IMR-90 (cell line): ENCODE measurements at regions not wholly inside any gene's neighbourhood (a gene's known extent, or its start where the extent isn't known, plus 50 kb on each side); places are given as distances from the start of the nearest gene placed in this dataset.

Experiments used
- ATAC-seq: fragments of 200-7000 bp; cut with Tn5 transposase; 2 replicates; pipeline ENCODE4 v1.9.1; 2020; ENCODE audit warnings: low read depth, mild to moderate bottlenecking, moderate library complexity
- BruUV-seq: library from RNA; stranded (reverse); fragments of 400-500 nt; replicated peaks from 2 replicates; lab custom pipeline; 2021; lab: Mats Ljungman, UMichigan
- CTCF ChIA-PET: fragments of 300-600 bp; formaldehyde crosslinking; extraction: SDS; loops from one replicate; lab custom pipeline; 2021; ENCODE audit warnings: antibody characterized with exemption; lab: Yijun Ruan, JAX
- POLR2A ChIA-PET: fragments of 300-600 bp; sonication (Branson Sonifier 250); formaldehyde crosslinking; loops from one replicate; lab custom pipeline; 2022; ENCODE audit warnings: antibody characterized with exemption; ENCODE audit not compliant: unreplicated experiment; lab: Charles Lee
- DNase-seq: peaks from one replicate; pipeline ENCODE4 v3.0.0; 2013
- H2AFZ ChIP-seq: replicated peaks from 2 replicates; pipeline ENCODE3; 2013; ENCODE audit warnings: low read length, mild to moderate bottlenecking; ENCODE audit not compliant: poor library complexity
- H2AK5ac ChIP-seq: 2 replicates; pipeline ENCODE4 v1.6.1; 2013; ENCODE audit warnings: low read depth, low read length, inconsistent platforms
- H2AK9ac ChIP-seq: replicated peaks from 2 replicates; pipeline ENCODE3; 2013; ENCODE audit warnings: mild to moderate bottlenecking, low read depth, low read length, moderate library complexity; ENCODE audit not compliant: poor library complexity
- H2BK120ac ChIP-seq: 2 replicates; pipeline ENCODE4 v1.6.1; 2013; ENCODE audit warnings: low read depth, low read length, inconsistent platforms
- H2BK15ac ChIP-seq: 3 replicates; pipeline ENCODE4 v1.6.1; 2013; ENCODE audit warnings: low read depth, low read length, inconsistent platforms
- H2BK20ac ChIP-seq: 2 replicates; pipeline ENCODE4 v1.6.1; 2013; ENCODE audit warnings: low read depth, mild to moderate bottlenecking, inconsistent platforms, low read length, moderate library complexity
- H2BK5ac ChIP-seq: 2 replicates; pipeline ENCODE4 v1.6.1; 2013; ENCODE audit warnings: mild to moderate bottlenecking, low read depth, low read length, inconsistent platforms; ENCODE audit not compliant: poor library complexity, severe bottlenecking
- H3K14ac ChIP-seq: replicated peaks from 2 replicates; pipeline ENCODE4 v1.6.1; 2013; ENCODE audit warnings: low read depth, low read length, inconsistent platforms
- H3K18ac ChIP-seq: 2 replicates; pipeline ENCODE4 v1.6.1; 2013; ENCODE audit warnings: low read depth, low read length, control low read depth
- H3K23ac ChIP-seq: 2 replicates; pipeline ENCODE4 v1.6.1; 2013; ENCODE audit warnings: low read depth, low read length, inconsistent platforms
- H3K27ac ChIP-seq: 2 replicates; pipeline ENCODE4 v1.5.1; 2013; ENCODE audit warnings: mild to moderate bottlenecking, control low read depth, low read length; ENCODE audit not compliant: insufficient read depth
- H3K27me3 ChIP-seq: 2 replicates; pipeline ENCODE4 v1.6.1; 2013; ENCODE audit warnings: low read length; ENCODE audit not compliant: control insufficient read depth, insufficient read depth
- H3K36me3 ChIP-seq: 2 replicates; pipeline ENCODE4 v1.6.1; 2013; ENCODE audit warnings: low read length, mixed read lengths; ENCODE audit not compliant: control insufficient read depth, insufficient read depth
- H3K4ac ChIP-seq: 2 replicates; pipeline ENCODE4 v1.6.1; 2013; ENCODE audit warnings: low read depth, low read length, inconsistent platforms
- H3K4me1 ChIP-seq: 2 replicates; pipeline ENCODE4 v1.6.1; 2013; ENCODE audit warnings: low read length, mixed read lengths; ENCODE audit not compliant: control insufficient read depth, insufficient read depth
- H3K4me2 ChIP-seq: 2 replicates; pipeline ENCODE4 v1.6.1; 2013; ENCODE audit warnings: low read depth, mild to moderate bottlenecking, control low read depth, low read length, moderate library complexity
- H3K4me3 ChIP-seq: 2 replicates; pipeline ENCODE4 v1.5.1; 2013; ENCODE audit warnings: low read depth, mild to moderate bottlenecking, control low read depth, low read length, moderate library complexity; ENCODE audit not compliant: insufficient read depth
- H3K56ac ChIP-seq: 2 replicates; pipeline ENCODE4 v1.6.1; 2013; ENCODE audit warnings: low read length, inconsistent platforms; ENCODE audit not compliant: insufficient read depth; ENCODE audit errors: extremely low read depth
- H3K79me1 ChIP-seq, 2 experiments: 2 replicates each; pipeline ENCODE4 v1.6.1; 2013; ENCODE audit warnings: low read length in 2 of 2, inconsistent platforms in 1 of 2, low read depth in 1 of 2
- H3K9ac ChIP-seq: 2 replicates; pipeline ENCODE4 v1.6.1; 2013; ENCODE audit warnings: low read depth, low read length, control low read depth
- H3K9me1 ChIP-seq: 2 replicates; pipeline ENCODE4 v1.6.1; 2013; ENCODE audit warnings: low read length, inconsistent platforms; ENCODE audit not compliant: insufficient read depth
- H3K9me3 ChIP-seq: 2 replicates; pipeline ENCODE4 v1.6.1; 2013; ENCODE audit warnings: low read length; ENCODE audit not compliant: control insufficient read depth, insufficient read depth
- H4K20me1 ChIP-seq: 2 replicates; pipeline ENCODE4 v1.6.1; 2013; ENCODE audit warnings: low read length, inconsistent platforms; ENCODE audit not compliant: insufficient read depth
- H4K5ac ChIP-seq: 2 replicates; pipeline ENCODE4 v1.6.1; 2013; ENCODE audit warnings: mild to moderate bottlenecking, low read depth, low read length, control low read depth
- H4K8ac ChIP-seq, 2 experiments: 2 replicates each; pipeline ENCODE4 v1.6.1; 2013; ENCODE audit warnings: low read depth in 2 of 2, low read length in 2 of 2, control low read depth in 1 of 2, inconsistent platforms in 1 of 2
- H4K91ac ChIP-seq: 2 replicates; pipeline ENCODE4 v1.6.1; 2013; ENCODE audit warnings: low read depth, low read length, inconsistent platforms; ENCODE audit not compliant: insufficient read depth
- BHLHE40 ChIP-seq: fragments of 150-350 bp; IDR thresholded peaks from 2 replicates; pipeline ENCODE4 v1.6.1; 2016; ENCODE audit warnings: mild to moderate bottlenecking, low read depth, low read length
- CEBPB ChIP-seq: IDR thresholded peaks from 2 replicates; pipeline ENCODE4 v1.6.1; 2012; ENCODE audit warnings: low read depth, low read length, improper control_type of control experiment
- CHD1 ChIP-seq: IDR thresholded peaks from 2 replicates; pipeline ENCODE4 v1.6.1; 2012; ENCODE audit warnings: low read depth, low read length, improper control_type of control experiment
- CTCF ChIP-seq: conservative IDR thresholded peaks from 2 replicates; pipeline ENCODE4 v1.5.1; 2012; ENCODE audit warnings: mild to moderate bottlenecking, low read depth, low read length, improper control_type of control experiment
- MAFK ChIP-seq: IDR thresholded peaks from 2 replicates; pipeline ENCODE4 v1.6.1; 2012; ENCODE audit warnings: low read depth, low read length, improper control_type of control experiment
- MAZ ChIP-seq: IDR thresholded peaks from 2 replicates; pipeline ENCODE4 v1.6.1; 2012; ENCODE audit warnings: low read depth, mild to moderate bottlenecking, low read length, improper control_type of control experiment, moderate library complexity, borderline replicate concordance
- MXI1 ChIP-seq: IDR thresholded peaks from 2 replicates; pipeline ENCODE4 v1.6.1; 2012; ENCODE audit warnings: low read depth, mild to moderate bottlenecking, low read length, moderate library complexity, borderline replicate concordance
- NFE2L2 ChIP-seq: fragments of 150-350 bp; IDR thresholded peaks from 2 replicates; pipeline ENCODE4 v1.6.1; 2016; ENCODE audit warnings: low read depth, mild to moderate bottlenecking, low read length
- POLR2A ChIP-seq: IDR thresholded peaks from 2 replicates; pipeline ENCODE4 v1.6.1; 2012; ENCODE audit warnings: mild to moderate bottlenecking, low read depth, low read length
- RAD21 ChIP-seq: IDR thresholded peaks from 2 replicates; pipeline ENCODE4 v1.6.1; 2012; ENCODE audit warnings: low read length, improper control_type of control experiment
- RCOR1 ChIP-seq: IDR thresholded peaks from 2 replicates; pipeline ENCODE4 v1.6.1; 2012; ENCODE audit warnings: mild to moderate bottlenecking, low read length, improper control_type of control experiment; ENCODE audit not compliant: insufficient replicate concordance
- RFX5 ChIP-seq: IDR thresholded peaks from 2 replicates; pipeline ENCODE4 v1.8.0; 2012; ENCODE audit warnings: low read depth, mild to moderate bottlenecking, low read length, moderate library complexity
- SMC3 ChIP-seq: fragments of 150-350 bp; IDR thresholded peaks from 2 replicates; pipeline ENCODE4 v1.6.1; 2016; ENCODE audit warnings: low read depth, mild to moderate bottlenecking, antibody characterized with exemption, low read length, moderate library complexity
- WGBS, 2 experiments: methylation state at CpG; one replicate each; pipeline versions ENCODE4 v1.1.5 to v1.1.7; 2013; ENCODE audit warnings: missing lambda C conversion rate in 2 of 2; ENCODE audit not compliant: insufficient read length in 1 of 2; ENCODE audit errors: extremely low coverage in 2 of 2; 5-methylcytosine and 5-hydroxymethylcytosine counted together
- dilution Hi-C: fragments of 300-500 bp; cut with HindIII; formaldehyde crosslinking; loops from one replicate; pipeline ENCODE4 v1.14.3; 2018; ENCODE audit warnings: low sequenced_read_pairs; ENCODE audit not compliant: unreplicated experiment
- in situ Hi-C: fragments of 300-500 bp; cut with MboI; formaldehyde crosslinking; loops from 3 replicates; pipeline ENCODE4 v1.14.3; 2019; ENCODE audit warnings: low sequenced_read_pairs, inconsistent platforms, mixed read lengths
- intact Hi-C: fragments of 100-400 bp; cut with micrococcal nuclease; formaldehyde crosslinking; loops from 2 replicates; pipeline ENCODE4 v1.10.0; 2022
- TF ChIP-seq, protein P1 (sequence below): fragments of 150-350 bp; IDR thresholded peaks from 2 replicates; pipeline ENCODE4 v1.6.1; 2016; ENCODE audit warnings: low read depth, mild to moderate bottlenecking, low read length, moderate library complexity, borderline replicate concordance
- TF ChIP-seq, protein P2 (sequence below): fragments of 150-350 bp; IDR thresholded peaks from 2 replicates; pipeline ENCODE4 v1.6.1; 2017; ENCODE audit warnings: mild to moderate bottlenecking, antibody characterized with exemption, low read length, low read depth

DNA sequence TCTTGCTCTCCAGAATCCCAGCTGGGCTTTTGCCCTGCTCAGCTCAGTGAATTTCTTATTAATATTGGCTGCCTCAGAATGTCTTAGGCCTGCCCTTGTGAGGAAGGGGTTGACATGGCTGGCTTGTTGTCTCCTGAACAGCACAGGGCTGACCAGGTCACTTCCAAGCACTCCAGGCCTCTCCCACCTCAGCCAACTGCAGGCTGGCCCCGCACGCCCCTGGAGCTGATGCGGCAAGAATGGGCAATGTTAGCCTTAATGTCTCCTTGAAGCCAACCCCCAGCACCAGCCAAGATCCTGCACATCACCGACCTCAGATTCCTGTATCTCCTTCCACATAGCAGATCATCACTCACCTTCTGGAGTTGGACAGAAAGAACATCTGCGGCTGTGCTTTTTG, 598.6 kb downstream of the AJAP1 start:
- BruUV-seq = no TSS peak
- dilution Hi-C loops = no loop called here
- POLR2A ChIA-PET = no interaction called here
- no peak overlapping the region for H2BK5ac ChIP-seq
- H3K4ac ChIP-seq = no peak overlapping the region
- 55% methylated on average over 3 of the region's 5 CpGs; no CpG with 5 or more reads in 1 of the 2 experiments for WGBS, 2 experiments
- no peak overlapping the region for H4K91ac ChIP-seq
- no peak overlapping the region for H2AK9ac ChIP-seq
- H3K36me3 ChIP-seq = no peaks in the 10 kb centered on the region
- no peak overlapping the region for H3K4me2 ChIP-seq
- no peak overlapping the region for H3K9ac ChIP-seq
- no peak for ATAC-seq
- H3K27me3 ChIP-seq = no peaks in the 10 kb centered on the region
- TF ChIP-seq POLR2A (no peak), RFX5 (no peak), MAZ (no peak), MAFK (no peak), CHD1 (no peak), NFE2L2 (no peak), CTCF (no peak), RCOR1 (no peak), RAD21 (no peak), SMC3 (no peak), CEBPB (no peak), MXI1 (no peak), BHLHE40 (no peak)
- TF ChIP-seq, protein P1, sequence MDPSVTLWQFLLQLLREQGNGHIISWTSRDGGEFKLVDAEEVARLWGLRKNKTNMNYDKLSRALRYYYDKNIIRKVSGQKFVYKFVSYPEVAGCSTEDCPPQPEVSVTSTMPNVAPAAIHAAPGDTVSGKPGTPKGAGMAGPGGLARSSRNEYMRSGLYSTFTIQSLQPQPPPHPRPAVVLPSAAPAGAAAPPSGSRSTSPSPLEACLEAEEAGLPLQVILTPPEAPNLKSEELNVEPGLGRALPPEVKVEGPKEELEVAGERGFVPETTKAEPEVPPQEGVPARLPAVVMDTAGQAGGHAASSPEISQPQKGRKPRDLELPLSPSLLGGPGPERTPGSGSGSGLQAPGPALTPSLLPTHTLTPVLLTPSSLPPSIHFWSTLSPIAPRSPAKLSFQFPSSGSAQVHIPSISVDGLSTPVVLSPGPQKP = no peak
- TF ChIP-seq, protein P2, sequence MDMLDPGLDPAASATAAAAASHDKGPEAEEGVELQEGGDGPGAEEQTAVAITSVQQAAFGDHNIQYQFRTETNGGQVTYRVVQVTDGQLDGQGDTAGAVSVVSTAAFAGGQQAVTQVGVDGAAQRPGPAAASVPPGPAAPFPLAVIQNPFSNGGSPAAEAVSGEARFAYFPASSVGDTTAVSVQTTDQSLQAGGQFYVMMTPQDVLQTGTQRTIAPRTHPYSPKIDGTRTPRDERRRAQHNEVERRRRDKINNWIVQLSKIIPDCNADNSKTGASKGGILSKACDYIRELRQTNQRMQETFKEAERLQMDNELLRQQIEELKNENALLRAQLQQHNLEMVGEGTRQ = no peak
- no peak for DNase-seq
- no peak overlapping the region for H4K8ac ChIP-seq
- no peak overlapping the region for H2BK20ac ChIP-seq
- in situ Hi-C loops = no loop called here
- intact Hi-C loops = no loop called here
- no peak overlapping the region for H3K23ac ChIP-seq
- peaks cover 32% of the 10 kb centered on the region for H3K9me3 ChIP-seq
- H3K18ac ChIP-seq = no peak overlapping the region
- H3K14ac ChIP-seq = no peak overlapping the region
- no peak overlapping the region for H2BK15ac ChIP-seq
- peak overlapping the region; percentile 32 for H2AFZ ChIP-seq
- no peak overlapping the region for H3K56ac ChIP-seq
- H3K4me1 ChIP-seq = no peaks in the 10 kb centered on the region
- no peak overlapping the region for H2AK5ac ChIP-seq
- no peak overlapping the region for H2BK120ac ChIP-seq
- H4K20me1 ChIP-seq = no peaks in the 10 kb centered on the region
- no peak overlapping the region for H3K27ac ChIP-seq
- H3K9me1 ChIP-seq = no peaks in the 10 kb centered on the region
- H3K4me3 ChIP-seq = no peak overlapping the region
- no peaks in the 10 kb centered on the region for H3K79me1 ChIP-seq
- H4K5ac ChIP-seq = no peak overlapping the region
- CTCF ChIA-PET = no interaction called here
